ENCODE measurements at regions not wholly inside any gene's neighbourhood (a gene's known extent, or its start where the extent isn't known, plus 50 kb on each side); places are given as distances from the start of the nearest gene placed in this dataset.
"Not testable (repeated sequence)": the region's sequence is repeated elsewhere in the genome, so short reads cannot be mapped to it uniquely, and the experiment has no call there.

GRCh38 chr2:87619121-87619520, 128.8 kb upstream of the PLGLB2 start:
- not testable (repeated sequence) for TF ChIP-seq CTCF, POLR2AphosphoS5, EP300, POLR2A (IDR thresholded peaks at IDR 0.05)
